Astrocyte (in vitro differentiated cells and primary cell): ENCODE measurements at regions not wholly inside any gene's neighbourhood (a gene's known extent, or its start where the extent isn't known, plus 50 kb on each side); places are given as distances from the start of the nearest gene placed in this dataset.

Experiments
- DNase-seq: peaks from one replicate; pipeline ENCODE4 v3.0.0-alpha.2; 2010; ENCODE audit warnings: low read depth
- FAIRE-seq: peaks from 2 replicates; lab custom pipeline; 2011; peaks lifted over from hg19 to GRCh38; lab: Jason Lieb, UNC
- H2AFZ ChIP-seq: 2 replicates; pipeline ENCODE4 v1.6.0; 2012; ENCODE audit warnings: low read depth, low read length, inconsistent platforms
- H3K27ac ChIP-seq: 2 replicates; pipeline ENCODE4 v1.5.1; 2011; ENCODE audit warnings: low read depth, low read length, inconsistent platforms
- H3K27me3 ChIP-seq: 2 replicates; pipeline ENCODE4 v1.6.0; 2011; ENCODE audit warnings: low read length, inconsistent platforms; ENCODE audit not compliant: insufficient read depth
- H3K36me3 ChIP-seq: 2 replicates; pipeline ENCODE4 v1.5.1; 2011; ENCODE audit warnings: low read length, inconsistent platforms; ENCODE audit not compliant: insufficient read depth
- H3K4me1 ChIP-seq: 2 replicates; pipeline ENCODE4 v1.5.1; 2011; ENCODE audit warnings: low read length, inconsistent platforms; ENCODE audit not compliant: insufficient read depth
- H3K4me2 ChIP-seq: 2 replicates; pipeline ENCODE4 v1.6.0; 2012; ENCODE audit warnings: low read length, inconsistent platforms
- H3K4me3 ChIP-seq: 2 replicates; pipeline ENCODE4 v1.5.1; 2011; ENCODE audit warnings: low read depth, mild to moderate bottlenecking, low read length, inconsistent platforms; ENCODE audit not compliant: insufficient read depth
- H3K79me2 ChIP-seq: 2 replicates; pipeline ENCODE4 v1.6.0; 2012; ENCODE audit warnings: mild to moderate bottlenecking, low read length, inconsistent platforms; ENCODE audit not compliant: insufficient read depth
- H3K9ac ChIP-seq: 2 replicates; pipeline ENCODE4 v1.6.0; 2012; ENCODE audit warnings: mild to moderate bottlenecking, low read length, inconsistent platforms
- H3K9me3 ChIP-seq: 2 replicates; pipeline ENCODE4 v1.5.1; 2012; ENCODE audit warnings: low read depth, mild to moderate bottlenecking, low read length, inconsistent platforms; ENCODE audit not compliant: insufficient read depth
- H4K20me1 ChIP-seq: 2 replicates; pipeline ENCODE4 v1.6.0; 2012; ENCODE audit warnings: low read length, inconsistent platforms; ENCODE audit not compliant: insufficient read depth
- H3K27ac Mint-ChIP-seq: one replicate; pipeline ENCODE4 v1.8.0; 2021; ENCODE audit warnings: mild to moderate bottlenecking, mixed read lengths; ENCODE audit not compliant: unreplicated experiment
- H3K27me3 Mint-ChIP-seq: one replicate; pipeline ENCODE4 v1.8.0; 2021; ENCODE audit warnings: low read depth, mixed read lengths; ENCODE audit not compliant: unreplicated experiment
- H3K36me3 Mint-ChIP-seq: one replicate; pipeline ENCODE4 v1.8.0; 2021; ENCODE audit warnings: low read depth, mixed read lengths; ENCODE audit not compliant: unreplicated experiment
- H3K4me1 Mint-ChIP-seq: one replicate; pipeline ENCODE4 v1.8.0; 2021; ENCODE audit warnings: low read depth, mixed read lengths; ENCODE audit not compliant: unreplicated experiment
- H3K4me3 Mint-ChIP-seq: one replicate; pipeline ENCODE4 v1.8.0; 2021; ENCODE audit warnings: mild to moderate bottlenecking, moderate library complexity, mixed read lengths; ENCODE audit not compliant: unreplicated experiment
- H3K9me3 Mint-ChIP-seq: one replicate; pipeline ENCODE4 v1.8.0; 2021; ENCODE audit warnings: mild to moderate bottlenecking, mixed read lengths; ENCODE audit not compliant: unreplicated experiment
- CTCF ChIP-seq: IDR thresholded peaks from 2 replicates; pipeline ENCODE4 v1.5.1; 2011; ENCODE audit warnings: low read depth, mild to moderate bottlenecking, inconsistent platforms, low read length, moderate library complexity; ENCODE audit not compliant: insufficient read depth
- EZH2 ChIP-seq: IDR thresholded peaks from 2 replicates; pipeline ENCODE4 v1.6.1; 2012; ENCODE audit warnings: mild to moderate bottlenecking, low read length, inconsistent platforms; ENCODE audit not compliant: insufficient read depth

- Histone ChIP-seq H3K27ac (peak overlapping the region; percentile 61), H3K4me1 (peaks cover 42% of the 10 kb centered on the region), H3K79me2 (no peaks in the 10 kb centered on the region), H3K4me2 (peak overlapping the region; percentile 73), H4K20me1 (no peaks in the 10 kb centered on the region), H3K4me3 (no peak overlapping the region), H3K36me3 (no peaks in the 10 kb centered on the region), H3K27me3 (no peaks in the 10 kb centered on the region), H2AFZ (peak overlapping the region; percentile 34), H3K9me3 (no peaks in the 10 kb centered on the region), H3K9ac (peak overlapping the region; percentile 59)
- DNase-seq (peak; percentile 64), FAIRE-seq (no peak)
- H3K36me3 Mint-ChIP-seq: no peaks in the 10 kb centered on the region
- no peak overlapping the region for H3K27ac Mint-ChIP-seq
- H3K9me3 Mint-ChIP-seq: no peaks in the 10 kb centered on the region
- no peak overlapping the region for H3K4me3 Mint-ChIP-seq
- TF ChIP-seq EZH2 (no peak), CTCF (no peak)
- H3K27me3 Mint-ChIP-seq: peaks cover 33% of the 10 kb centered on the region
- peaks cover 11% of the 10 kb centered on the region for H3K4me1 Mint-ChIP-seq
These were observed 50.4 kb upstream of the SEPTIN5 start for GRCh38 chr22:19663821-19664355.

GRCh38 chr22:19664406-19664805 lies 49.9 kb upstream of the SEPTIN5 start:
- Mint-ChIP-seq H3K4me3 (no peak overlapping the region), H3K4me1 (peaks cover 11% of the 10 kb centered on the region), H3K27ac (no peak overlapping the region), H3K9me3 (no peaks in the 10 kb centered on the region), H3K36me3 (no peaks in the 10 kb centered on the region), H3K27me3 (peaks cover 33% of the 10 kb centered on the region)
- no peaks in the 10 kb centered on the region for H3K79me2 ChIP-seq
- H3K27ac ChIP-seq: peak overlapping the region; percentile 61
- FAIRE-seq (no peak), DNase-seq (no peak)
- no peaks in the 10 kb centered on the region for H4K20me1 ChIP-seq
- H2AFZ ChIP-seq: no peak overlapping the region
- no peaks in the 10 kb centered on the region for H3K9me3 ChIP-seq
- no peak for TF ChIP-seq EZH2
- no peak for TF ChIP-seq CTCF
- H3K9ac ChIP-seq: peak overlapping the region; percentile 59
- no peaks in the 10 kb centered on the region for H3K27me3 ChIP-seq
- peak overlapping the region; percentile 73 for H3K4me2 ChIP-seq
- no peaks in the 10 kb centered on the region for H3K36me3 ChIP-seq
- peaks cover 42% of the 10 kb centered on the region for H3K4me1 ChIP-seq
- H3K4me3 ChIP-seq: no peak overlapping the region
